ENCODE measurements at regions not wholly inside any gene's neighbourhood (a gene's known extent, or its start where the extent isn't known, plus 50 kb on each side); places are given as distances from the start of the nearest gene placed in this dataset.

DNA sequence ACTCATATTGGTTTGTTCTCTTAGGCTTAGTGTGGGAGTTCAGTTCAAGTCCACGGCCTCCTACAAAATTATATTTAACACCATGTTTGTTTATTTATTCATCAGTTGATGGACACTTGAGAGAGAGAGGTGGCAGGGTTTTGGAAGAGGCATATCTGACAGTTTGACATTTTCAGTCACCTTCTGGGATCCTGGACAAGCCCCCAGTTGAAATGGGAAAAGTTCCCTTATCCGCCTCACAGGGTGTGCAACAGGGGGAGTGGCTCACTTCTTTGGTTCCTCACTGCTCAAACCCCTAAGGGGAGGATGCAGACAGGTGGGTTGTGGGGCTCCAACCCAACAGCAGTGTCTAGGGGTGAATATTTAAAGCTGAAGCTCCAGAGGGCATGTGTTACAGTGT, 52.3 kb upstream of the TNFSF18 start:
- no peaks in the 10 kb centered on the region for H3K4me1 ChIP-seq (replicated peaks in 1 of 2)
- in situ Hi-C loops (cut with MboI; ENCODE audit: low pct_unique_long_range_greater_than_20kb in 2 of 9, low sequenced_read_pairs in 9 of 9, unreplicated experiment in 9 of 9), result no loop called here
- no peak overlapping the region for H3K4me3 ChIP-seq
- no peak overlapping the region for H3K27ac ChIP-seq
- no peak for ATAC-seq (replicated peaks in 6 of 8)
- 86 to 100% (median 91%) methylated on average over 1 to 2 of the region's 2 CpGs; no CpG with 5 or more reads in 4 of the 10 experiments for WGBS, 10 experiments

DNA sequence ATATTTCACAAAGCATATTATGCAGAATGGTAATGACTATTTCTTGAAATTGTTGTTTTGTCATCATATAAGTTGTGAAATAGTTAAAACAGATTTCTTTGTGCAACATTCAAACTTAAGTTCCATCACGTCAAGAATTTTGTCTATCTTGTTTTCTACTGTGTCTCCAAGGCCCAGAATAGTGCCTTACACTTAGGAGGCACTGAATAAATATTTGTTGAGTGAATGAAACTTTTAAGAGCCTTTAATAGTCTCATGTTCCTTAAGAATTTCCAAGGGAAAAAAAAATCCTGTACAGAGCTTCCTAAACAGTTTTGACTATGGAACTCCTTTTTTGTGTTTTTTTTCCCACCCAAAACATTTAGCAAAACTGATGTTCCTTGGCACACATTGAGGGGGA, 50.8 kb upstream of the TNFSF18 start:
- in situ Hi-C loops (cut with MboI; ENCODE audit: low pct_unique_long_range_greater_than_20kb in 2 of 9, low sequenced_read_pairs in 9 of 9, unreplicated experiment in 9 of 9), result no loop called here
- H3K4me3 ChIP-seq, result no peak overlapping the region
- WGBS, 10 experiments, result 54 to 100% (median 93%) methylated on average over 1 of the region's 1 CpG; no CpG with 5 or more reads in 2 of the 10 experiments
- H3K4me1 ChIP-seq (replicated peaks in 1 of 2), result no peaks in the 10 kb centered on the region
- H3K27ac ChIP-seq, result no peak overlapping the region
- no peak for ATAC-seq (replicated peaks in 6 of 8)

DNA sequence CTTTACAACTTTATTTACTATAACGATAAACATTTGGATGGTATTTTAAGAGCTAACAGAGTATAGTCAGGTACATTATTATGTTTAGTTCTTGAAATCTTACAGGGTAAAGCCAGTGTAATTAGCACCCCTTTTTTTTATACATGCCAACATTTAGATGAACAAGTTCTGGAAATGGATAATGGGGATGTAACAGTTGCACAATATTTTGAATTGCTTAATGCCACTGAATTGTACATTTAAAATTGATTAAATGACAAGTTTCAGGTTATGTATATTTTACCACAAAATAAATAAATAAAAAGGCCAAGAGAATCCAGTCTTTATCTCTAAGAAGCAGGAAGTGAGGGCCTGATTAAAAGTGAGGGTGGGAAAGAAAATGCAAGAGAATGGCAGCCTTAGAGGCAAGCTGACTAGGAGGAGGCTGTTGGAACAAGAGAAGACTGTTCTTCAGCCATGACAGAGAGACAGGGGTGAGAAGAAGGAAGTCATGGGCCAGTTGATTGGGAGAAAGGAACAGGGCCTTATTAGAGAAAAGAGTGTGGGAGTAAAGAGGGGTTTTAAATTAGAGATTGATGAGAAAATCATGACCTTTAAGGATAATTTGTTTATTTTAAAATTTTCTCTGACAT, 49.9 kb upstream of the TNFSF18 start:
- in situ Hi-C loops (cut with MboI; ENCODE audit: low pct_unique_long_range_greater_than_20kb in 2 of 9, low sequenced_read_pairs in 9 of 9, unreplicated experiment in 9 of 9), result no loop called here
- no peak for ATAC-seq (replicated peaks in 6 of 8)
- Histone ChIP-seq H3K4me1 (replicated peaks in 1 of 2) (no peaks in the 10 kb centered on the region), H3K27ac (no peak overlapping the region), H3K4me3 (no peak overlapping the region)
- 87 to 100% (median 100%) methylated on average over 1 of the region's 1 CpG; no CpG with 5 or more reads in 2 of the 10 experiments for WGBS, 10 experiments
